ENCODE measurements at regions not wholly inside any gene's neighbourhood (a gene's known extent, or its start where the extent isn't known, plus 50 kb on each side); places are given as distances from the start of the nearest gene placed in this dataset.

- ChIA-PET CTCF (no interaction called here), POLR2A (no interaction called here)
- DNase-seq (ENCODE audit: extremely low spot score), result no peak
- TF ChIP-seq TARDBP (IDR thresholded peaks at IDR 0.05), result no peak
- TF ChIP-seq ARNT (IDR thresholded peaks at IDR 0.05), result no peak
- TF ChIP-seq HDGF (IDR thresholded peaks at IDR 0.05; ENCODE audit: borderline replicate concordance), result no peak
- TF ChIP-seq LEF1 (IDR thresholded peaks at IDR 0.05; ENCODE audit: borderline replicate concordance), result no peak
- no peak for TF ChIP-seq SUZ12 (IDR thresholded peaks at IDR 0.05)
- no peak for TF ChIP-seq SP1 (IDR thresholded peaks at IDR 0.05)
- TF ChIP-seq FOXA1 (IDR thresholded peaks at IDR 0.05), result no peak
- no peak for TF ChIP-seq CTBP1 (IDR thresholded peaks at IDR 0.05; ENCODE audit: borderline replicate concordance)
- no peak for TF ChIP-seq L3MBTL2 (conservative IDR thresholded peaks at IDR 0.05)
- no peak for TF ChIP-seq FOXK2 (IDR thresholded peaks at IDR 0.05)
- TF ChIP-seq ZNF384 (IDR thresholded peaks at IDR 0.05), result no peak
- TF ChIP-seq NFRKB (IDR thresholded peaks at IDR 0.05), result no peak
- no peak for TF ChIP-seq FOXM1 (IDR thresholded peaks at IDR 0.05; ENCODE audit: borderline replicate concordance)
- TF ChIP-seq PKNOX1 (IDR thresholded peaks at IDR 0.05), result no peak
- TF ChIP-seq ELF4 (IDR thresholded peaks at IDR 0.05), result no peak
These were observed 570.0 kb upstream of the FLRT2 start for GRCh38 chr14:84959851-84960520.

GRCh38 chr14:84961637-84962036, 568.3 kb upstream of the FLRT2 start:
- ChIA-PET CTCF (no interaction called here), POLR2A (no interaction called here)
- TF ChIP-seq PKNOX1 (IDR thresholded peaks at IDR 0.05), result no peak
- no peak for TF ChIP-seq NFRKB (IDR thresholded peaks at IDR 0.05)
- TF ChIP-seq LEF1 (IDR thresholded peaks at IDR 0.05; ENCODE audit: borderline replicate concordance), result no peak
- DNase-seq (ENCODE audit: extremely low spot score), result no peak

- TF ChIP-seq SP1 (IDR thresholded peaks at IDR 0.05), result no peak
- no peak for TF ChIP-seq NFRKB (IDR thresholded peaks at IDR 0.05)
- no peak for TF ChIP-seq HDGF (IDR thresholded peaks at IDR 0.05; ENCODE audit: borderline replicate concordance)
- no peak for TF ChIP-seq FOXA1 (IDR thresholded peaks at IDR 0.05)
- TF ChIP-seq ZNF384 (IDR thresholded peaks at IDR 0.05), result no peak
- no peak for TF ChIP-seq BHLHE40 (IDR thresholded peaks at IDR 0.05; ENCODE audit: borderline replicate concordance)
- no peak for TF ChIP-seq TARDBP (IDR thresholded peaks at IDR 0.05)
- ChIA-PET CTCF (no interaction called here), POLR2A (no interaction called here)
- DNase-seq (ENCODE audit: extremely low spot score), result no peak
These were observed 566.4 kb upstream of the FLRT2 start for GRCh38 chr14:84963518-84963917.

- DNase-seq (ENCODE audit: extremely low spot score), result no peak
- POLR2A ChIA-PET, result no interaction called here
- CTCF ChIA-PET, result no interaction called here
- TF ChIP-seq L3MBTL2 (conservative IDR thresholded peaks at IDR 0.05) (no peak), SUZ12 (IDR thresholded peaks at IDR 0.05) (no peak)
These were observed 564.7 kb upstream of the FLRT2 start for GRCh38 chr14:84965279-84965678.

GRCh38 chr14:84969501-84969900, 560.4 kb upstream of the FLRT2 start:
- DNase-seq (ENCODE audit: extremely low spot score), result no peak
- POLR2A ChIA-PET, result no interaction called here
- TF ChIP-seq HDGF (IDR thresholded peaks at IDR 0.05; ENCODE audit: borderline replicate concordance) (no peak), ARNT (IDR thresholded peaks at IDR 0.05) (no peak), FOXA1 (IDR thresholded peaks at IDR 0.05) (no peak), ZNF384 (IDR thresholded peaks at IDR 0.05) (no peak), LEF1 (IDR thresholded peaks at IDR 0.05; ENCODE audit: borderline replicate concordance) (no peak), FOXK2 (IDR thresholded peaks at IDR 0.05) (no peak), SP1 (IDR thresholded peaks at IDR 0.05) (no peak), PKNOX1 (IDR thresholded peaks at IDR 0.05) (no peak), ELF4 (IDR thresholded peaks at IDR 0.05) (no peak)
- CTCF ChIA-PET, result no interaction called here

GRCh38 chr14:84975241-84975902, 554.6 kb upstream of the FLRT2 start:
- CTCF ChIA-PET, result interaction anchor here (0.7 kb wide), 1 partner anchor 27 kb away, joined by 3 read pairs; no protein-coding TSS in a partner anchor
- POLR2A ChIA-PET, result no interaction called here
- no peak for DNase-seq (ENCODE audit: extremely low spot score)
- TF ChIP-seq PKNOX1 (IDR thresholded peaks at IDR 0.05), result no peak
- no peak for TF ChIP-seq HDGF (IDR thresholded peaks at IDR 0.05; ENCODE audit: borderline replicate concordance)
- no peak for TF ChIP-seq SUZ12 (IDR thresholded peaks at IDR 0.05)
- no peak for TF ChIP-seq SP1 (IDR thresholded peaks at IDR 0.05)
- TF ChIP-seq FOXA1 (IDR thresholded peaks at IDR 0.05), result no peak
- no peak for TF ChIP-seq ELF4 (IDR thresholded peaks at IDR 0.05)
- TF ChIP-seq NFRKB (IDR thresholded peaks at IDR 0.05), result no peak
- TF ChIP-seq FOXM1 (IDR thresholded peaks at IDR 0.05; ENCODE audit: borderline replicate concordance), result no peak
- no peak for TF ChIP-seq LEF1 (IDR thresholded peaks at IDR 0.05; ENCODE audit: borderline replicate concordance)
- no peak for TF ChIP-seq ZNF384 (IDR thresholded peaks at IDR 0.05)
- no peak for TF ChIP-seq ARNT (IDR thresholded peaks at IDR 0.05)
- no peak for TF ChIP-seq BHLHE40 (IDR thresholded peaks at IDR 0.05; ENCODE audit: borderline replicate concordance)
- TF ChIP-seq L3MBTL2 (conservative IDR thresholded peaks at IDR 0.05), result no peak
- TF ChIP-seq FOXK2 (IDR thresholded peaks at IDR 0.05), result no peak
- no peak for TF ChIP-seq TARDBP (IDR thresholded peaks at IDR 0.05)
